SK-N-SH (cell line): ENCODE measurements at regions not wholly inside any gene's neighbourhood (a gene's known extent, or its start where the extent isn't known, plus 50 kb on each side); places are given as distances from the start of the nearest gene placed in this dataset.

Source experiments
- CTCF ChIA-PET: fragments of 300-600, 350-600 bp; formaldehyde crosslinking; extraction: SDS; loops from one replicate; lab custom pipeline; 2021; lab: Yijun Ruan, JAX
- POLR2A ChIA-PET: fragments of 350-600 bp; sonication (Branson Sonifier 250); formaldehyde crosslinking; extraction: SDS; loops from one replicate; lab custom pipeline; 2020; ENCODE audit warnings: antibody characterized with exemption, inconsistent platforms; lab: Yijun Ruan, JAX
- DNase-seq: peaks from one replicate; pipeline ENCODE4 v3.0.0; 2012
- H2AFZ ChIP-seq: fragments of 200-600 bp; sonication (generic); 2 replicates; pipeline ENCODE4 v1.8.1; 2016; ENCODE audit warnings: antibody characterized with exemption, mild to moderate bottlenecking, low read depth
- H3F3A ChIP-seq: fragments of 200-600 bp; sonication (generic); replicated peaks from 2 replicates; pipeline ENCODE3; 2016; ENCODE audit warnings: antibody characterized with exemption, mild to moderate bottlenecking; ENCODE audit not compliant: insufficient read depth
- H3K27ac ChIP-seq, 2 experiments: fragments of 200-500 bp in 1 of 2; fragments of 200-600 bp in 1 of 2; sonication (Bioruptor generic) in 1 of 2; sonication (generic), shearing (Covaris generic) in 1 of 2; 2 replicates each; pipeline versions ENCODE4 v1.5.1 to v1.6.1; 2014 to 2016; ENCODE audit warnings: low read depth in 2 of 2, inconsistent platforms in 1 of 2, low read length in 1 of 2, mild to moderate bottlenecking in 1 of 2, mixed read lengths in 1 of 2
- H3K27me3 ChIP-seq: fragments of 200-600 bp; sonication (generic), shearing (Covaris generic); 2 replicates; pipeline ENCODE4 v1.6.1; 2016; ENCODE audit warnings: mixed run types; ENCODE audit not compliant: insufficient read depth
- H3K36me3 ChIP-seq, 2 experiments: fragments of 200-500 bp in 1 of 2; fragments of 200-600 bp in 1 of 2; sonication (Bioruptor generic) in 1 of 2; sonication (generic) in 1 of 2; replicated peaks in 1 of 2; 2 replicates each; pipeline versions ENCODE3 to v1.5.1; 2014 to 2016; ENCODE audit warnings: low read length in 1 of 2, mild to moderate bottlenecking in 1 of 2; ENCODE audit not compliant: insufficient read depth in 2 of 2, control insufficient read depth in 1 of 2
- H3K4me1 ChIP-seq, 2 experiments: fragments of 200-500 bp in 1 of 2; fragments of 200-600 bp in 1 of 2; sonication (Bioruptor generic) in 1 of 2; sonication (generic), shearing (Covaris generic) in 1 of 2; 2 replicates each; pipeline versions ENCODE4 v1.5.1 to v1.6.1; 2014 to 2016; ENCODE audit warnings: low read depth in 1 of 2, low read length in 1 of 2, mixed run types in 1 of 2; ENCODE audit not compliant: insufficient read depth in 2 of 2, control insufficient read depth in 1 of 2
- H3K4me2 ChIP-seq: fragments of 200-600 bp; sonication (generic), shearing (Covaris generic); 2 replicates; pipeline ENCODE4 v1.6.1; 2017; ENCODE audit warnings: mixed run types
- H3K4me3 ChIP-seq, 2 experiments: fragments of 200-500 bp in 1 of 2; fragments of 200-600 bp in 1 of 2; sonication (Bioruptor generic) in 1 of 2; sonication (generic), shearing (Covaris generic) in 1 of 2; 2 replicates each; pipeline versions ENCODE4 v1.5.1 to v1.8.1; 2014 to 2016; ENCODE audit warnings: low read depth in 2 of 2, inconsistent platforms in 1 of 2, low read length in 1 of 2, mild to moderate bottlenecking in 1 of 2, mixed read lengths in 1 of 2, moderate library complexity in 1 of 2
- H3K79me2 ChIP-seq: fragments of 200-600 bp; sonication (generic); 2 replicates; pipeline ENCODE4 v1.8.1; 2017; ENCODE audit warnings: mild to moderate bottlenecking; ENCODE audit not compliant: insufficient read depth
- H3K9ac ChIP-seq: fragments of 200-600 bp; sonication (generic); 2 replicates; pipeline ENCODE4 v1.6.1; 2017; ENCODE audit warnings: mixed run types
- H3K9me2 ChIP-seq: fragments of 200-600 bp; sonication (generic); 2 replicates; pipeline ENCODE4 v1.6.1; 2017; ENCODE audit warnings: mixed run types
- H3K9me3 ChIP-seq: fragments of 200-600 bp; sonication (generic); 2 replicates; pipeline ENCODE4 v1.6.1; 2017; ENCODE audit warnings: mixed run types, mild to moderate bottlenecking, moderate library complexity
- H4K20me1 ChIP-seq: fragments of 200-600 bp; sonication (generic); 2 replicates; pipeline ENCODE4 v1.6.1; 2017; ENCODE audit warnings: mild to moderate bottlenecking, mixed run types; ENCODE audit not compliant: insufficient read depth
- CHD2 ChIP-seq: fragments of 150-350 bp; IDR thresholded peaks from 2 replicates; pipeline ENCODE4 v1.6.1; 2018; ENCODE audit warnings: low read length; ENCODE audit not compliant: partially characterized antibody
- EP300 ChIP-seq, 2 experiments: IDR thresholded peaks; 2 replicates each; pipeline versions ENCODE4 v1.4.0 to v1.6.1; 2012; ENCODE audit warnings: borderline replicate concordance in 1 of 2, low read depth in 1 of 2, low read length in 1 of 2
- EZH2phosphoT487 ChIP-seq: fragments of 200-600 bp; sonication (generic); IDR thresholded peaks from 2 replicates; pipeline ENCODE4 v1.6.1; 2017; ENCODE audit warnings: low read depth, mixed run types, mild to moderate bottlenecking, antibody characterized with exemption, moderate library complexity, borderline replicate concordance
- FOXJ3 ChIP-seq: sonication (generic); formaldehyde crosslinking; IDR thresholded peaks from 2 replicates; pipeline ENCODE4 v1.5.1; 2020; ENCODE audit warnings: mild to moderate bottlenecking, missing genetic modification reagents
- GABPA ChIP-seq: IDR thresholded peaks from 2 replicates; pipeline ENCODE4 v1.4.0; 2012; ENCODE audit warnings: low read depth, mild to moderate bottlenecking
- GATA2 ChIP-seq: sonication (generic); formaldehyde crosslinking; IDR thresholded peaks from 2 replicates; pipeline ENCODE4 v1.5.0; 2020; ENCODE audit warnings: mild to moderate bottlenecking, missing genetic modification reagents
- MEF2A ChIP-seq: IDR thresholded peaks from 2 replicates; pipeline ENCODE4 v1.4.0; 2012; ENCODE audit warnings: low read depth, borderline replicate concordance
- MXI1 ChIP-seq: IDR thresholded peaks from 2 replicates; pipeline ENCODE4 v1.6.1; 2012; ENCODE audit warnings: mild to moderate bottlenecking, low read depth, low read length, improper control_type of control experiment
- NFIC ChIP-seq: IDR thresholded peaks from 2 replicates; pipeline ENCODE4 v1.4.0; 2012; ENCODE audit warnings: borderline replicate concordance
- NRF1 ChIP-seq: IDR thresholded peaks from 2 replicates; pipeline ENCODE4 v1.6.1; 2012; ENCODE audit warnings: low read depth, mild to moderate bottlenecking, low read length
- RAD21 ChIP-seq: IDR thresholded peaks from 2 replicates; pipeline ENCODE4 v1.6.1; 2012; ENCODE audit warnings: mild to moderate bottlenecking, low read length
- RCOR1 ChIP-seq: fragments of 150-350 bp; IDR thresholded peaks from 2 replicates; pipeline ENCODE4 v1.6.1; 2017; ENCODE audit warnings: antibody characterized with exemption, low read length
- SIN3A ChIP-seq: IDR thresholded peaks from 2 replicates; pipeline ENCODE4 v1.6.1; 2012; ENCODE audit warnings: low read depth, mild to moderate bottlenecking, low read length, moderate library complexity, borderline replicate concordance
- TAF1 ChIP-seq: IDR thresholded peaks from 2 replicates; pipeline ENCODE4 v1.6.1; 2012; ENCODE audit warnings: low read depth, mild to moderate bottlenecking, low read length, moderate library complexity, borderline replicate concordance
- TCF12 ChIP-seq: IDR thresholded peaks from 2 replicates; pipeline ENCODE4 v1.4.0; 2012
- WGBS: methylation state at CpG from one replicate; pipeline ENCODE4 v1.1.6; 2017; ENCODE audit warnings: low lambda C conversion rate; 5-methylcytosine and 5-hydroxymethylcytosine counted together
- TF ChIP-seq, protein P1 (sequence below): fragments of 200-600 bp; sonication (generic); IDR thresholded peaks from 2 replicates; pipeline ENCODE4 v1.6.1; 2017; ENCODE audit warnings: antibody characterized with exemption, mild to moderate bottlenecking, moderate library complexity
- TF ChIP-seq, protein P2 (sequence below): IDR thresholded peaks from 2 replicates; pipeline ENCODE4 v1.4.0; 2012; ENCODE audit warnings: low read depth
- TF ChIP-seq, protein P3 (sequence below): fragments of 150-350 bp; IDR thresholded peaks from 2 replicates; pipeline ENCODE4 v1.6.1; 2017; ENCODE audit warnings: antibody characterized with exemption, low read length, low read depth, borderline replicate concordance
- TF ChIP-seq, protein P4 (sequence below): IDR thresholded peaks from 2 replicates; pipeline ENCODE4 v1.4.0; 2012; ENCODE audit warnings: low read depth, borderline replicate concordance

DNA sequence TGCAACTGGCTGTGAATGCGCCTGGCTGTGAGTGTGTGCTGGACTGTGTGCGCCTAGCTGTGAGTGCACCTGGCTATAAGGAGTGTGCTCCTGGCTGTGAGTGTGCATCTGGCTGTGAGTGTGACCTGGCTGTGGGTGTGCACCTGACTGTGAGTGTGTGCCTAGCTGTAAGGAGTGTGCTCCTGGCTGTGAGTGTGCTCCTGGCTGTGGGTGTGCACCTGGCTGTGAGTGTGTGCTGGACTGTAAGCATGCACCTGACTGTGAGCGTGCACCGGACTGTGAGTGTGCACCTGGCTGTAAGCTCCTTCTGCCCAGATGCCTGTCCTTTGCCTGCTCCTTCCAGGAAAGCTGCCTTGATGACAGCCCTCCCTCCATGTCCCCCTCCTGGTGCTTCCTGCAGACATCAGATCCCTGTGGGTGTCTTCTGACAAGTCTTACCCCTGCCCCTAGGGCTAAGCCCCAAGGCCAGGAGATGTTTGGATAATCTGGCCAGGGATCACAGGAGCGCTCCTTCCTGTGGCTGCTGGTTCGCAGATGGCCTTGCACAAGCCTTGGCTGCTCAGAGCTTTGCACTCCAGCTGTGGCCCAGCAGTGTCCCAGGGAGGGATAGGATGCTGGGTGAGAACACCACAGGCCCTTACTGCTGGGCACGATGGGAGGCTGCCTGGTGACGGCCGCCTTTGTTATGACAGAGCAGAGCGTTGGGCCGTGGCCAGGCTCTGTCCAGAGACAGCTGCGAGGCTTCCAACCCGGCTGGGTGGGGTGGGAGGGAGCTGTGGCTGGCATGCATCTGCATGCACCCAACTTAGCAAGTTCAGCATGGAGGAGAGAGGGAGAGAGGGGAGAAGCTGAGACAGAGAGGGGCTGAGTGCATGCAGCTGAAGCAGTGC lies 89.9 kb downstream of the GLI2 start:
- peak; percentile 63; the same call in 1 of the 2 replicates for TF ChIP-seq MXI1
- TF ChIP-seq, protein P1, sequence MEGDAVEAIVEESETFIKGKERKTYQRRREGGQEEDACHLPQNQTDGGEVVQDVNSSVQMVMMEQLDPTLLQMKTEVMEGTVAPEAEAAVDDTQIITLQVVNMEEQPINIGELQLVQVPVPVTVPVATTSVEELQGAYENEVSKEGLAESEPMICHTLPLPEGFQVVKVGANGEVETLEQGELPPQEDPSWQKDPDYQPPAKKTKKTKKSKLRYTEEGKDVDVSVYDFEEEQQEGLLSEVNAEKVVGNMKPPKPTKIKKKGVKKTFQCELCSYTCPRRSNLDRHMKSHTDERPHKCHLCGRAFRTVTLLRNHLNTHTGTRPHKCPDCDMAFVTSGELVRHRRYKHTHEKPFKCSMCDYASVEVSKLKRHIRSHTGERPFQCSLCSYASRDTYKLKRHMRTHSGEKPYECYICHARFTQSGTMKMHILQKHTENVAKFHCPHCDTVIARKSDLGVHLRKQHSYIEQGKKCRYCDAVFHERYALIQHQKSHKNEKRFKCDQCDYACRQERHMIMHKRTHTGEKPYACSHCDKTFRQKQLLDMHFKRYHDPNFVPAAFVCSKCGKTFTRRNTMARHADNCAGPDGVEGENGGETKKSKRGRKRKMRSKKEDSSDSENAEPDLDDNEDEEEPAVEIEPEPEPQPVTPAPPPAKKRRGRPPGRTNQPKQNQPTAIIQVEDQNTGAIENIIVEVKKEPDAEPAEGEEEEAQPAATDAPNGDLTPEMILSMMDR, result no peak
- peak; percentile 18 for TF ChIP-seq RAD21
- peak; percentile 59 for TF ChIP-seq TCF12
- peak; percentile 94 for TF ChIP-seq GATA2 (CRISPR knock-in tag)
- TF ChIP-seq NRF1, result no peak
- no peak for TF ChIP-seq TAF1
- TF ChIP-seq, protein P2, sequence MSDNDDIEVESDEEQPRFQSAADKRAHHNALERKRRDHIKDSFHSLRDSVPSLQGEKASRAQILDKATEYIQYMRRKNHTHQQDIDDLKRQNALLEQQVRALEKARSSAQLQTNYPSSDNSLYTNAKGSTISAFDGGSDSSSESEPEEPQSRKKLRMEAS, result no peak
- TF ChIP-seq, protein P3, sequence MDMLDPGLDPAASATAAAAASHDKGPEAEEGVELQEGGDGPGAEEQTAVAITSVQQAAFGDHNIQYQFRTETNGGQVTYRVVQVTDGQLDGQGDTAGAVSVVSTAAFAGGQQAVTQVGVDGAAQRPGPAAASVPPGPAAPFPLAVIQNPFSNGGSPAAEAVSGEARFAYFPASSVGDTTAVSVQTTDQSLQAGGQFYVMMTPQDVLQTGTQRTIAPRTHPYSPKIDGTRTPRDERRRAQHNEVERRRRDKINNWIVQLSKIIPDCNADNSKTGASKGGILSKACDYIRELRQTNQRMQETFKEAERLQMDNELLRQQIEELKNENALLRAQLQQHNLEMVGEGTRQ, result no peak
- TF ChIP-seq MEF2A, result no peak
- TF ChIP-seq GABPA, result no peak
- peak in 1 of 2 experiments; percentile 86; a peak in 2 of 4 replicates for TF ChIP-seq EP300 (IDR thresholded peaks at IDR 0.05; ENCODE audit: borderline replicate concordance in 1 of 2, low read depth in 1 of 2, low read length in 1 of 2)
- peak; percentile 52 for TF ChIP-seq CHD2
- no peak for TF ChIP-seq SIN3A
- TF ChIP-seq, protein P4, sequence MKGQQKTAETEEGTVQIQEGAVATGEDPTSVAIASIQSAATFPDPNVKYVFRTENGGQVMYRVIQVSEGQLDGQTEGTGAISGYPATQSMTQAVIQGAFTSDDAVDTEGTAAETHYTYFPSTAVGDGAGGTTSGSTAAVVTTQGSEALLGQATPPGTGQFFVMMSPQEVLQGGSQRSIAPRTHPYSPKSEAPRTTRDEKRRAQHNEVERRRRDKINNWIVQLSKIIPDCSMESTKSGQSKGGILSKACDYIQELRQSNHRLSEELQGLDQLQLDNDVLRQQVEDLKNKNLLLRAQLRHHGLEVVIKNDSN, result no peak
- TF ChIP-seq EZH2phosphoT487, result no peak
- peak; percentile 84 for TF ChIP-seq RCOR1
- TF ChIP-seq FOXJ3 (CRISPR knock-in tag), result peak; percentile 87
- no peak for TF ChIP-seq NFIC
- Histone ChIP-seq H3K27me3 (no peaks in the 10 kb centered on the region), H3K4me3 (no peak overlapping the region), H4K20me1 (peaks cover 45% of the 10 kb centered on the region; the same call in 1 of the 2 replicates), H3K4me1 (peaks cover 11 to 50% of the 10 kb centered on the region in 2 experiments; a peak in 2 of 4 replicates), H3K9me3 (no peaks in the 10 kb centered on the region), H3K9me2 (no peaks in the 10 kb centered on the region), H3K9ac (no peak overlapping the region), H3K36me3 (no peaks in the 10 kb centered on the region), H3F3A (no peaks in the 10 kb centered on the region), H3K4me2 (peak overlapping the region; percentile 20; the same call in 1 of the 2 replicates), H3K27ac (peak overlapping the region in 1 of 2 experiments; percentile 94; a peak in 2 of 4 replicates), H3K79me2 (peaks cover 10% of the 10 kb centered on the region; the same call in 1 of the 2 replicates), H2AFZ (no peak overlapping the region)
- peak; percentile 89 for DNase-seq
- WGBS, result 39% methylated on average over 7 of the region's 13 CpGs
- CTCF ChIA-PET, result interaction anchor here (0.6 to 1.2 kb wide), 10 partner anchors 9 to 254 kb away, joined by 3 to 5 read pairs (median 3); no protein-coding TSS in a partner anchor
- POLR2A ChIA-PET, result interaction anchor here (0.8 to 1.1 kb wide), 3 partner anchors 22 to 250 kb away, joined by 3 to 4 read pairs (median 3); no protein-coding TSS in a partner anchor
